HG03354 (cell line): ENCODE measurements at regions not wholly inside any gene's neighbourhood (a gene's known extent, or its start where the extent isn't known, plus 50 kb on each side); places are given as distances from the start of the nearest gene placed in this dataset.
"Not testable (repeated sequence)": the region's sequence is repeated elsewhere in the genome, so short reads cannot be mapped to it uniquely, and the experiment has no call there.

Source experiments
- ATAC-seq: cut with Tn5 transposase; IDR thresholded peaks from one replicate; pipeline ENCODE4 v1.9.1; 2021; ENCODE audit warnings: mild to moderate bottlenecking; ENCODE audit not compliant: unreplicated experiment, poor library complexity, severe bottlenecking

DNA sequence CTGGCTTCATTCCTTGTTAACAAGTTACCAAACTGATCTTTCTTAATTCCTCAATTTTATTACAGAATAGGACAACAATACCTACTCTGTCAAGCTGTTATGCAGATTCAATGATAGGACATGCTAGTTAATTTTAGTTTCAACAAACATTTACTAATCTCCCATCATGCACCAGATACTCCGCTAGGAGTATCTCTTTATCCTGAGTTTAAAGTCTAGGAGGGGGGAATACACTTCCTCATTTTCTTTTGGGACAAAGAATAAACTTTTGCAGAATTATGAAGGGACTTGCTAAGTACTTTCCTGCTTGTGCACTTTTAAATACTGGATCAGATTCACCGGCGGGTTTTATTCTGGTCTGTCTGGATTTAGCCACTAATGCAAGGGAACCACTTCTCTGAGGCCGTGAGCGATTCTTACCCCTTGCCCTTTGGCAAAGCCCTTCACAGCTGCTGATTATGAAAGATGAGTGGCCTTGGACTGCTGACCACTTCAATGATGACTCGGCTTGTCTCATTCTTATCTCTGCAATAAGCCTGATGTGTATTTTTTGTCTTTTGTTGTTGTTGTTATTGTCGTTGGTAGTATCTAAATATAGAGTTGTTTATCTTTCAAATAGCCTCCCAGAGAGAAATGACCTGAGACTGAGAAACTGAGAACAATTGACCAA, 73.9 kb downstream of the RMI1 start:
- ATAC-seq, result no peak

DNA sequence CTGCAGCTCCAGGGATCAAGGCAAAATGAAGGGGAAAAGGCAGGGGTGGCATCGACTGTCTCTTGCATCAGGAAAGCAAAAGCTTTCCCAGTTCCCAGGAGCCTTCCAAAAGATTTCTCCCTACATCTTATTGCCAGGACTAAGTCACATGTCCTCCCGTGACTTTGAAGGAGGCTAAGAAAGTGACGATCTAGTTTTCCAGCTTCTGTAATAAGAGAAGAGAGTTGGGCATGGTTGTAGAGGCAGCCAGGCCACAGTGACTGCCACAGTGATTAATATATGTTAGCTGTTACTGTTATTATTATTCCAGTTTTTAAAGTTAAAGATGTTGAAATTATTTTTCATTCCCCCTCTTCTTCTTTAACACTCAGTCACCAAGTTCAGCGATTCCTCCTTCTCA, 77.1 kb downstream of the RMI1 start:
- no peak for ATAC-seq

DNA sequence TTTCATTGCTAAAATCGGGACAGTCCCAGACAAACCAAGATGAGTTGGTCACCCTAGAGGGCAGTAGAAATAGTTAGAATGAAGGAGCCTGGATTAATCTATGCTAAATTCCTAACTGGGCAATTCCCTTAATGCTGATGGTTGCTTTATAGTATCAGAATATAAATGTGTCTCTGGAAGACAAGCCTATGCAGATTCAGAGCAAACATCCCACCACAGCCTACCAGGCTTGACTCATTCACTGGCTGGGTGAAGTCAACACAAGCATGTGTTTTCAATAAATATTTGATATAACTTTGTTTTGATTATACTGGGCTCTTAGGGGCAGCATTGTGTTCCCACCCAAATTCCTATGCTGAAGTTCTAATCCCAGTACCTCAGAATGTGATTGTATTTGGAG, 79.3 kb downstream of the RMI1 start:
- no peak for ATAC-seq

DNA sequence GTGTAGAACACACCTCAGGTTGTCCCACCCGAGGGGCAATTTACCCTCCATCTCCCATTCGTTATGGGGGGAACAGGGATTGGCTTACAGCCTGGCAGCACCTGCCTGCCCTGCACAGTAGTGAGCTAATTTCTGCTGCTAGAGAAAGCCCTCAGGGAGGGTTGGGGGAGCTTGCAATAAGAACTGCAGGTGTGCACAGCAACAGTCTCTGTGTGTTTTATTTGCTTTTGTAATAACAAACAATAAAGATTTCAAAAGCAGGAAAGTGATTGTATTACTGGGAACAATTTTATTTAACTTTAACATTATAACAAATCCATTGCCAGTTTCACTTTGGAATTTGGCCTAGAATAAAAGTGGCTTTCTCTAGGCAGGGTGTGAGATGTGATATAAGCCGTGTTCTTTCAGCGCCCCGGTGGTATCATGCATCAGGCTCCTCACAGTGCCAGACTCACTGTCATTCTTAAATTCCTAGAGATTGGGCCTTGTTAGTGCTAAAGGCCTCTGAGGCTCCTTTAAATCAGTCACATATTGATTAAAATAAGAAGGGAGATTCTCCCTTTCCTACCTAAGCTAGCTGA, 81.1 kb downstream of the RMI1 start:
- ATAC-seq, result no peak

DNA sequence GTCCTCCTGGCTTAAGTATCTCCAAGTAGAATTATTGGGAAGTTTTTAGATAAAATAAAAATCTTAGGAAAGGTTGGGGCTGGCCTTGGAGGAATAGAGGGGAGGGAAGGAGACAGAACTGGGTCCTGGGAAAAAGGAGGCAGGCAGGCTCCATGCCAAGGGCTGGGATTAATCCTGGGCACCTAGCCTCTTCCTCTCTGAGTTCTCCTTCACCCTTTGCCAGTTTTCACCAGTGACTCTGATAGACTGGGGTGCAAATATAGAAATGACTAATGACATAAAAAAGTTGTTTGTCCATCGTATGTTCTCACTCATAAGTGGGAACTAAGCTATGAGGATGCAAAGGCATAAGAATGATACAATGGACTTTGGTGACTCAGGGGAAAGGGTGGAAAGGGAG, 81.9 kb downstream of the RMI1 start:
- no peak for ATAC-seq

DNA sequence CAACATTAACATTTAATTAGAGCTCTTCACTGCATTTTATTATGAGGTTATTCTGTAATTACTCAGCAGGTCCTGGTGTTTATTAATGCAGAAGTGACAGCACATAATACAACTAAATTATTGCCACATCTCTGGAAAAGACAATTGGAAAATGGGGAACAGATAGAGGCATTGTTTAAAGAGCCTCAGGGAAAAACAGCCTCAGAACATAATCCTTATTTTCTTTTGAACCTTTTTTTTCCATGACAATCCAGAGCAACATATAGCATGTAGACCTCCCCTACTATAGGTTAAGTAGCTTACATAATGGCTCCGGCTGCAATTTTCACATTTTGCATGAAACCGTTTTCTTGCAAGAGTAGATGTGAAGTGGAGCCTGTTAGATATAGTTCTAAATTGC, 87.2 kb downstream of the RMI1 start:
- no peak for ATAC-seq

DNA sequence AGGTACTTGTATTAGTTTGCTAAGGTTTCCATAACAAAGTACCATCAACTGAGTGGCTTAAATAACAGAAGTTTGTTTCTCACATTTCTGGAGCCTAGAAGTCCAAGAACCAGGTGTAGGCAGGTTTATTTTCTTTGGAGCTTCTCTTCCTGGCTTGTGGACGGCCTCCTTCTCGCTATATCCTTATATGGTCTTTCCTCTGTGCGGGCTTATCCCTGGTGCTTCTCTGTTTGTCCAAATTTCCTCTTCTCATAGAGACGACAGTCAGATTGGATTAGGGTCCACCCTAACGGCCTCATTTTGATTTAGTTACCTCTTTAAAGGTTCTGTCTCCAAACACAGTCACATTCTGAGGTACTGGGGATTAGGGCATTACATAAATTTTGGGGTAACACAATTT, 88.3 kb downstream of the RMI1 start:
- ATAC-seq, result no peak

DNA sequence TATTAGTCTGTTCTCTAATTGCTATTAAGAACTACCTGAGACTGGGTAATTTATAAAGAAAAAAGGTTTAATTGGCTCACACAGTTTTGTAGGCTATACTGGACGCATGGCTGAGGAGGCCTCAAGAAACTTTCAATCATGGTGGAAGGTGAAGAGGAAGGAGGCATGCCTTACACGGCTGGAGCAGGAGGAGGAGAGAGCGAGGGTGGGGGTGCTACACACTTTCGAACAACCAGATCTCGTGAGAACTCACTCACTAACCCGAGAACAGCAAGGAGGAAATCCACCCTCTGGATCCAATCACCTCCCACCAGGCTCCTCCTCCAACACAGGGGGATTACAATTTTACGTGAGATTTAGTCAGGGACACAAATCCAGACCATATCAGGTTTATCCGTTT, 90.0 kb downstream of the RMI1 start:
- ATAC-seq, result no peak

DNA sequence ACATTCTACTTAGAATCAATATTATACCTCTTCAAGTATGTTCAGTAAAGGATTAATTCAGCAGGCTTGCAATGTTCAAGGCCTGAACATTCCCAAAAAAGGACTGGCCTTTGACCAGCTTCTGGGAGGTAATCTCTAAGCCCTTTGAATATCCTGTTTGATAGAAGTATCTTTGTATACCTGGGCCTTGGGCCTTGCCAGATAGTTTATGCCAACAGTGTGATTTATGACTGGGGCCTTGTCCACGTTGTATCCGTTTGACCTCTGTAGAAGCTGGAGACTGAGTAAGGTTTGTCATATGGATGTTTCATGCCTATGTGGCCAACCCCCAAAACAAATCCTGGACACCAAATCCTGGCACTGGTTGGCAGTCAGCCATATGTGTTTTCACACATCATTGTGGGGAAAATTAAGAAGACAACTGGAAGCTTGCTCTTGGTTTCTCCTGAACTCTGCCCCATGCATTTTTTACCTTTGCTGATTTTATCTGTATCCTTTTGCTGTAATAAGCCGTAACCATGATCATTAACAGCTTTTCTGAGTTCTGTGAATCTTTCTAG, 92.1 kb downstream of the RMI1 start:
- ATAC-seq, result no peak

DNA sequence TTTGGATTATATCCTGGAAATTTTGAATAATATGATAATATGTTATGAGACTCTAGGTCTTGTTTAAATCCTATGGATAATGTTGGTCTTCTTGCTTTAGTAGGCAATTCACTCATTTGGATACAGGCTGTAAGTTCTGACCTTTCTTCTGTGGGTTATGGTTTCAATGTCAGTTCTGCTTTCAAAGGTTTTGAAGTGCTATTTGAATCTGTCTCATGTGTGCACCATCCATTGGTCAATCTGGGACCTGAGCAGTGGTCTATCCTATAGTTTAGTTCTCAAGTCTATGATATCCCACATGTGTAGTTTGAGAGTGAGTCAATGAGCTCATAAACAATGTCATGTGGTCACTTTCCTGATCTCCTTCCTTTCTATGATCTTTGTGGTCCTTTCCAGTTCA, 94.4 kb downstream of the RMI1 start:
- no peak for ATAC-seq

DNA sequence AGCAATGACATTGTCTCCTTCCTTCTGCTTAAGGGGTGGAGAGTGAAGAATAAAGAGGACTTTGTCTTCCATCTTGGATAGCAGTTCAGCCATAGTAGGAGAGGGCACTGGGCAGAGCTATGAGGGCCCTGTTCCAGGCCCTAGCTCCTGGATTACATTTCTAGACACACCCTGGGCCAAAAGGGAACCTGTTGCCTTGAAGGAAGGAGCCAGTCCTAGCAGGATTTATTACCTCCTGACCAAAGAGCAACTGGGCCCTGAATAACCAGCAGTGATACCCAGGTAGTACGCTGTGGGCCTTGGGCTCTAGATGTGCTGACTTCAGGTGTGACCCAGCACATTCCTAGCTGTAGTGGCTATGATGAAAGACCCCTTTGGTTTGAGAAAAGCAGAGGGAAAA, 95.8 kb downstream of the RMI1 start:
- no peak for ATAC-seq

DNA sequence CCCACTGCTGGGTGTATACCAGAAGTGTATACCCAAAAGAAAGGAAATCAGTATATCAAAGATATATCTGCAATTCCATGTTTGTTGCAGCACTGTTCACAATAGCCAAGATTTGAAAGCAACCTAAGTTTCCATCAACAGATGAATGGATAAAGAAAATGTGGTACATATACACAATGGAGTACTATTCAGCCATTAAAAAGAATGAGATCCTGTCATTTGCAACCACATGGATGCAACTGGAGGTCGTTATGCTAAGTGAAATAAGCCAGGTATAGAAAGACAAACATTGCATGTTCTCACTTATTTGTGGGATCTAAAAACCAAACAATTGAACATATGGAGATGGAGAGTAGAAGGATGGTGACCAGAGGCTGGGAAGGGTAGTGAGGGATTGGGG, 97.2 kb downstream of the RMI1 start:
- ATAC-seq, result not testable (repeated sequence)

DNA sequence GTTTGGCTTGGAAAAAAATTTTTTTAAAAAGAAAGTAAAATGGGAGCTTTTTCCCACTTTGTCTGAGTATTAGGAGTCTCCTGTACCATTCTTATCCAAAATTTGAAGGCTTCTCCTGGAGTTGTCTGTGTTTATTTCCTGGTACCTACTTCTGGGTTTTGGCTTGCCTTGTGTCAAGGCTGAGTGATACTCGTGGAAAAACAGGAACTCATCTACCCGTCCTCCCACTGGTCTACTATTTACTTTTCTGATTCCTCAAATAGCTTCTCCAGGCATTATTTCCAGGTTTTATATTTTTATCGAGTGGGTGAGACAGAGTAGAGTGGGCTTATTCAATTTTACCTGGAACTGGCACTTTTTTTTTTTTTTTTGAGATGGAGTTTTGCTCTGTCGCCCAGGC, 99.4 kb downstream of the RMI1 start:
- ATAC-seq, result no peak

DNA sequence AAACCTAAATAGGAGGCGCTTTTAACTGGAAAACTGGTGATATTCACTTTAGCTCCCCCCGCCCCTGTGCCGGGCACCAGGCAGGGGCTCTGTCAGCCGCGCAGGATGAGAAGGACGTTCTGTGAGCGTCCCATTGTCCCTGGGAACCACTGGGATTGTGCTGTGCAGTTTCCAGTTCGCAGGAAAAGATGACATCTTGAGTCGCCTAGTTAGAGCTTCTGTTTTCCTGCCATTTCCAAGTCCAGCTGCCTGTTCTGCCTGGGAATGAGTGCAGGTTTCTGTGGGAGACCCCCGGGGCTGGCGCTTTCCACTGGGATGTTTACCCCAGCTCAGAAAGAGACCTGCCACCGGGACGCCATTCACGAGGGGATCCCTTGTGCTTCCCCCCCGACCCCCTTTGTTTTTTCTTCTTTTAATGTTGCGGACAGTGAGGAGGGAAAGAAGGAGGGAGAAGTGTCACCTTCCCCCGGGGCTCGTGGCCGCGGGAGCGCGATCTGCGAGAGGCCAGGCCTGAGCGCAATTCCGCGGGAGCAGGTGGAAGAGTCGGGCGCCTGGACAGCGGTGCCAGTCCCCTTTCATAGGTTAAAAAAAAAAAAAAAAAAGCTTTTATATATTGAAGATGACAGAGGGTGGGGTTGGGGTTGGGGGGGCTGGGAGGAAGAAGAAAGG, 121.5 kb downstream of the RMI1 start:
- ATAC-seq, result no peak

DNA sequence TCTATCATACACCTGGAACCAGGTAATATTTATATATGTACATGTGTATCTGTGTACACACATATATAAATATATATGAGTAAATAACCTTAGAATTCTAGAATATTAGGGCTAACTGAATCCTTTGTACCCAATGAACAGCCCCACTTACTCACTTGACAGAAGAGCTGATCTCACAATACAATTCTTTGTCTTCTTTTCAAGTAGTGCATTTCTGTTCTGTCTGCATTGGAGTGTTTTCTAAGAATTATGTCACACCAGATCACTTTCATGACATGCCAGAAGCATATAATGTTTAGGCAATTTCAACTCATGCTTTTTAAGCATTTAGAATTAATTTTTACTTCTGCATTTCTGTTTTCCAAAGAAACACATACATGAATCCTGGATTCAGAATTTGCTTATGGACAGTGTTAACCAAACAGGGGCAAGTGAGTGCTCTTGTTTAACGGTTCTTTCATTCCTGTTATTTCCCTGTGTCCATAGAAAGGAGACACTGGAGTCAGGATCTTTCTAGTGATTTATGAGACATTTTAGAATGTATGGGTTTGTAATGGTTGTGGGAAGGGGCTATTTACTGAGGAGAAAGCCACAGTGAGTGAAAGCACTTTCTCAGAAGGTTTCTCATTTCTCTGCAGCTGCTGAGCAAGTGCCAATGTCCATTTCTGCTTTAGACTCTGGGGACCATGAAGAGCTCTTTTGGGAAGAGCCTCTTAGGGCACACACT, 123.2 kb downstream of the RMI1 start:
- ATAC-seq, result no peak

DNA sequence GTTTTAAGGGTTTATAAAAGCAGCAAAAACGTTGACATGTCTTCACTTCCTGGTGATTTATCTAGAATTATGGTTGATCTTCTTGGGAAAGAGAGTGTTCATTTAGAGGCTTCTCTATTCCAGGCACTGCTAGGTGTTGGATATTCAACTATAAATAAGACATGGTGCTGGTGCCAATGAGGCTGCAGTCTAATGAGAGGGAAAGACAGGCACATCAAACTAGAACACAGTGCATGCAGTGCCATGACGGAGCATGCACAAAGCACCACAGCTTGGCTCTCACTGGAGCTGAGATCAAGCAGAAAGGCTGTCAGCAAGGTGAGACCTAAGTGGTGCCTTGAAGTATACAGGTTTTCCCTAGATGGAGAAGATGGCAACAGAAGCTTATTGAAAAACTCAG, 126.5 kb downstream of the RMI1 start:
- ATAC-seq, result no peak

DNA sequence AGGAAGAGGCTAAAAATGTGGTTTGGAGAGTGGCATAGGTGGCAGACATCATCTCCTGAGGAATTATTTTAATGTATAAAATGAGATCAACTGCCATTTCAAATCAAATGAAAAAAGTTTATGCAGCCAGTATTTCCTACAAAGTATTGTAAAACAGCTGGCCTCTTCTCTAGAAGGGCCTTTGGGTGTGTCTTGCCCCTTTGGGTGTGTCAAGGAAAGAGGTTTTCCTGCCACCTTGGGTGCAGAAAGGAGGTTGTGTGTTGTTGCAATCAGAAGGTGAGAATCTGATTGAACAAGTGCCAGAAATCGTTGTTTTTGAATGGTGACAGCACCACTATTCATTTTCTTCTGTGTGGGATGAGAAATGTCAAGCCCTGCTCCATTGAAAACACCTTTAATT, 127.4 kb downstream of the RMI1 start:
- ATAC-seq, result no peak

DNA sequence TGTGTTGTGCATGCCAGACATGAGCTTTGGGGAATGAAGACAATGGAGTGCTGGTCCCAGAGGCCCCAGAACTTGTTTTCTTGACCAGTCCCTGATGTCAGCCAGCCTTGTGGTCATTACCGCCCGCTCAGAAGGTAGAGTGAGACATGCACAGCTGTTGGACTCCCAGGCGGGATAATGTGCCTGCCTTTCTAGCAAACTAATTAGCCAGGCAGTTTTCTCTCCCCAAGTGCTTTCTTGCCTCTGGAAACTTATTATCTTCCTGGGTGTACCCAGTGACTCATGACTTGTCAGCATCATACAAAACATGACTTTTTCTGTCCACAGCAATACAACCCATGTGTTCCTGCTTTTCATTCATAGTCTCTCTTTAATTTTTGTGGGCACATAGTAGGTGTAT, 131.1 kb downstream of the RMI1 start:
- ATAC-seq, result no peak

DNA sequence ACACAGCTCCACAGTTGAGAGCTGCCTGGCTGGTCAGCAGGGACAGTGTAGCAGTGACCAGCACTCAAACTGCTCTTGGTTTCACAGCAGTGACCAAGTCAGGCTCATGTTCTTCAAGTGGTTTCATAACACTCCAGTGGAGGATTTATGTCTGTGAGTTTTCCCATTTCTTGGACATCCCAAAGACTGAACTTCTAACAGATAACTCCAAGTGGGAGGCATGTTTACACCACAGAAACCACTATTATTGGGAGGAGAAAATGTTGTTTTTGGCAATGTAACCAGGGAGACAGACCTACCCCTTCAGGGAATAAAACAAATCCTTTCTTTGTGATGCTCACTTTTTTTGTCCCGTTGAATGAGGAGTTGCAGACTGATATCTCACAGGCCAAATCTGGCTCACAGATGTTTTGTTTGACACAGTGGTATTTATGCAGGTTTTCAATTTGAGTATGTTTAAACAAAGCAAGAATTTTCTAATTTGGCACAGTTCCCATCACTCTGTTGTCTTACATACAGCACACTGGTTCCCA, 141.5 kb downstream of the RMI1 start:
- no peak for ATAC-seq

DNA sequence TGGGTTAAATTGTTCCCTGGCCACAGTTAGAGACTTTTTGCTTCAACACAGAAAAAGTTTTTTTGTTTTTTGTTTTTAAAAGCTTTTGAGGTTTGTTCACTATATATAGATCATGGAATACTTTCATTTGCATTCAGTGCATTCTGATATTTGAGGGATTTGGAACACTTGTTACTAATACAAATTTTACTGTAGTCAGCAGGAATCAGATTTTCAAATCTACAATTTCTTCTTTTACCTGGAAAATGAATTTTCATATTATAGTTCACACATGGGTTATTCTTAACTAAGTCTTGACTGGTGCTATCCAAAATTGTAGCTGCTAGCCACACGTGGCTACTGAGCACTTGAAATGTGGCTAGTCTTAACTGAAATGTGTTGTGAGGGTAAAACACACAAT, 142.0 kb downstream of the RMI1 start:
- no peak for ATAC-seq
